ENCODE measurements at regions not wholly inside any gene's neighbourhood (a gene's known extent, or its start where the extent isn't known, plus 50 kb on each side); places are given as distances from the start of the nearest gene placed in this dataset.

GRCh38 chrY:12359867-12360266, 341.2 kb upstream of the USP9Y start:
- TF ChIP-seq POLR2A (IDR thresholded peaks at IDR 0.05; ENCODE audit: low read length) (no peak), GATA1 (IDR thresholded peaks at IDR 0.05; ENCODE audit: low read depth, low read length) (no peak)
